K562 (cell line): ENCODE measurements at regions not wholly inside any gene's neighbourhood (a gene's known extent, or its start where the extent isn't known, plus 50 kb on each side); places are given as distances from the start of the nearest gene placed in this dataset.

Source experiments
- ARNT ChIP-seq, 2 experiments: fragments of 450-650 bp; IDR thresholded peaks; 2 replicates each; pipeline ENCODE4 v1.6.1; 2016; ENCODE audit warnings: mild to moderate bottlenecking in 1 of 2
- CHAMP1 ChIP-seq: fragments of 450-650 bp; IDR thresholded peaks from 2 replicates; pipeline ENCODE4 v1.6.1; 2016; ENCODE audit warnings: mild to moderate bottlenecking
- CREB3L1 ChIP-seq: fragments of 450-650 bp; IDR thresholded peaks from 2 replicates; pipeline ENCODE4 v1.6.1; 2014; ENCODE audit warnings: low read depth, mild to moderate bottlenecking, moderate library complexity, borderline replicate concordance
- E2F6 ChIP-seq, 2 experiments: IDR thresholded peaks; 2 replicates each; pipeline ENCODE4 v1.6.1; 2011; ENCODE audit warnings: borderline replicate concordance in 1 of 2, control low read depth in 1 of 2, low read depth in 1 of 2, low read length in 1 of 2, mild to moderate bottlenecking in 1 of 2, mixed read lengths in 1 of 2, moderate library complexity in 1 of 2; ENCODE audit not compliant: insufficient read depth in 1 of 2, insufficient read length in 1 of 2, poor library complexity in 1 of 2, severe bottlenecking in 1 of 2; ENCODE audit errors: extremely low read depth in 1 of 2
- FOSL1 ChIP-seq: fragments of 200-800 bp; sonication (Bioruptor generic); conservative IDR thresholded peaks from 2 replicates; pipeline ENCODE4 v1.6.1; 2016; ENCODE audit warnings: missing genetic modification characterization, missing compliant biosample characterization
- GABPA ChIP-seq: fragments of 200-800 bp; sonication (Bioruptor generic); conservative IDR thresholded peaks from 2 replicates; pipeline ENCODE4 v1.6.1; 2016; ENCODE audit warnings: low read depth, missing genetic modification characterization, missing compliant biosample characterization
- HMGXB4 ChIP-seq: sonication (generic); formaldehyde crosslinking; IDR thresholded peaks from 2 replicates; pipeline ENCODE4 v1.8.1; 2023; ENCODE audit warnings: mild to moderate bottlenecking, missing genetic modification reagents
- MAFG ChIP-seq: fragments of 450-650 bp; conservative IDR thresholded peaks from 2 replicates; pipeline ENCODE4 v1.6.1; 2016; ENCODE audit warnings: missing genetic modification characterization, missing compliant biosample characterization
- MAZ ChIP-seq, 2 experiments: fragments of 450-650 bp in 1 of 2; sonication (generic) in 1 of 2; formaldehyde crosslinking; IDR thresholded peaks in 1 of 2; conservative IDR thresholded peaks in 1 of 2; 2 replicates each; pipeline versions ENCODE4 v1.4.0 to v1.5.0; 2020; ENCODE audit warnings: mild to moderate bottlenecking in 1 of 2, missing genetic modification reagents in 1 of 2
- MCM7 ChIP-seq, 2 experiments: fragments of 450-650 bp; IDR thresholded peaks; 2 replicates each; pipeline ENCODE4 v1.6.1; 2016 to 2018
- NCOR1 ChIP-seq: fragments of 450-650 bp; IDR thresholded peaks from 2 replicates; pipeline ENCODE4 v1.6.1; 2016; ENCODE audit warnings: mild to moderate bottlenecking, moderate library complexity
- PYGO2 ChIP-seq: fragments of 450-650 bp; IDR thresholded peaks from 2 replicates; pipeline ENCODE4 v1.6.1; 2016; ENCODE audit warnings: mild to moderate bottlenecking, missing genetic modification characterization, moderate library complexity, missing compliant biosample characterization
- RNF2 ChIP-seq: sonication (generic); IDR thresholded peaks from 2 replicates; pipeline ENCODE4 v1.6.1; 2016
- SAP30 ChIP-seq: fragments of 200-600 bp; sonication (generic); IDR thresholded peaks from 2 replicates; pipeline ENCODE4 v1.6.1; 2012; ENCODE audit warnings: borderline replicate concordance, low read depth, mild to moderate bottlenecking, moderate library complexity, low read length, control low read depth, inconsistent platforms; ENCODE audit not compliant: insufficient read depth, poor library complexity, severe bottlenecking
- ZBTB11 ChIP-seq, 3 experiments: fragments of 200-800 bp in 1 of 3; fragments of 250-450 bp in 1 of 3; fragments of 450-650 bp in 1 of 3; sonication (Bioruptor Pico) in 1 of 3; sonication (Bioruptor generic) in 1 of 3; formaldehyde crosslinking in 1 of 3; IDR thresholded peaks; 2 replicates each; pipeline versions ENCODE4 v1.6.1 to v1.8.0; 2016 to 2022; ENCODE audit warnings: mild to moderate bottlenecking in 2 of 3, missing genetic modification characterization in 2 of 3, missing compliant biosample characterization in 1 of 3, moderate library complexity in 1 of 3
- ZBTB8A ChIP-seq: fragments of 450-650 bp; IDR thresholded peaks from 2 replicates; pipeline ENCODE4 v1.6.1; 2018; ENCODE audit warnings: mild to moderate bottlenecking, moderate library complexity; ENCODE audit not compliant: partially characterized antibody
- ZNF316 ChIP-seq: fragments of 450-650 bp; IDR thresholded peaks from 2 replicates; pipeline ENCODE4 v1.6.1; 2016
- ZNF76 ChIP-seq: fragments of 250-450 bp; sonication (Bioruptor Pico); IDR thresholded peaks from 2 replicates; pipeline ENCODE4 v1.4.0; 2020; ENCODE audit warnings: mild to moderate bottlenecking, moderate library complexity, borderline replicate concordance

- no peak for TF ChIP-seq HMGXB4 (CRISPR knock-in tag)
- TF ChIP-seq PYGO2 (tag) = no peak
- no peak for TF ChIP-seq MAZ (CRISPR knock-in tag; conservative IDR thresholded peaks at IDR 0.05 in 1 of 2, IDR thresholded peaks at IDR 0.05 in 1 of 2)
- no peak for TF ChIP-seq ARNT (IDR thresholded peaks at IDR 0.05)
- no peak for TF ChIP-seq SAP30
- no peak for TF ChIP-seq RNF2
- TF ChIP-seq FOSL1 (tag) = peak; percentile 63
- TF ChIP-seq ZBTB8A = no peak
- peak; percentile 95 for TF ChIP-seq ZNF316
- TF ChIP-seq MAFG = peak; percentile 72
- TF ChIP-seq ZNF76 (CRISPR knock-in tag) = no peak
- no peak for TF ChIP-seq MCM7 (IDR thresholded peaks at IDR 0.05)
- no peak for TF ChIP-seq GABPA (tag)
- no peak for TF ChIP-seq NCOR1
- TF ChIP-seq ZBTB11 (CRISPR knock-in tag; IDR thresholded peaks at IDR 0.05) = no peak
- TF ChIP-seq CHAMP1 = no peak
- no peak for TF ChIP-seq E2F6 (IDR thresholded peaks at IDR 0.05; ENCODE audit: borderline replicate concordance in 1 of 2, extremely low read depth in 1 of 2, insufficient read depth in 1 of 2, insufficient read length in 1 of 2, low read depth in 1 of 2, low read length in 1 of 2, poor library complexity in 1 of 2, severe bottlenecking in 1 of 2)
- no peak for TF ChIP-seq CREB3L1
These were observed 337.3 kb upstream of the TBC1D5 start (continued) for GRCh38 chr3:18079739-18080138.
